ENCODE measurements at regions not wholly inside any gene's neighbourhood (a gene's known extent, or its start where the extent isn't known, plus 50 kb on each side); places are given as distances from the start of the nearest gene placed in this dataset.

- Histone ChIP-seq H3K36me3 (no peaks in the 10 kb centered on the region), H3K4me1 (peaks cover 3 to 16% (median 14%) of the 10 kb centered on the region in 4 donors), H3K4me3 (peak overlapping the region in 3 of 4 donors; percentile 27 to 47 (median 47)), H3K27me3 (no peaks in the 10 kb centered on the region), H3K27ac (peak overlapping the region in 2 of 4 donors; percentile 48 to 63), H3K9me3 (no peaks in the 10 kb centered on the region)
- WGBS, 2 donors, result 1 to 12% methylated on average over 13 to 31 of the region's 31 CpGs
- peak; percentile 54 to 91 for DNase-seq
- TF ChIP-seq CTCF (IDR thresholded peaks at IDR 0.05) (peak; percentile 78 to 89 (median 86)), POLR2A (IDR thresholded peaks at IDR 0.05) (no peak)
- peak; percentile 34 to 90 for ATAC-seq (ENCODE audit: low FRiP score in 2 of 2)
Observed at GRCh38 chrX:69285881-69286564, 120.8 kb upstream of the PJA1 start.

GRCh38 chrX:69285401-69285877, 120.2 kb upstream of the PJA1 start:
- DNase-seq (no peak), ATAC-seq (ENCODE audit: low FRiP score in 2 of 2) (peak in 1 of 2 donors; percentile 86)
- no peaks in the 10 kb centered on the region for H3K27me3 ChIP-seq
- no peaks in the 10 kb centered on the region for H3K36me3 ChIP-seq
- WGBS, 2 donors, result 36 to 48% methylated on average over 9 to 10 of the region's 10 CpGs
- TF ChIP-seq POLR2AphosphoS5 (IDR thresholded peaks at IDR 0.05), result no peak
- TF ChIP-seq POLR2A (IDR thresholded peaks at IDR 0.05), result no peak
- TF ChIP-seq EP300 (IDR thresholded peaks at IDR 0.05), result no peak
- no peak for TF ChIP-seq CTCF (IDR thresholded peaks at IDR 0.05)
- no peaks in the 10 kb centered on the region for H3K9me3 ChIP-seq
- peak overlapping the region in 3 of 4 donors; percentile 27 to 47 (median 47) for H3K4me3 ChIP-seq
- H3K27ac ChIP-seq, result peak overlapping the region in 2 of 4 donors; percentile 48 to 63
- H3K4me1 ChIP-seq, result peaks cover 3 to 19% (median 17%) of the 10 kb centered on the region in 4 donors

GRCh38 chrX:69284491-69284890, 119.2 kb upstream of the PJA1 start:
- Histone ChIP-seq H3K4me1 (peaks cover 3 to 25% (median 19%) of the 10 kb centered on the region in 4 donors), H3K27ac (peak overlapping the region in 1 of 4 donors; percentile 48), H3K9me3 (no peaks in the 10 kb centered on the region), H3K27me3 (no peaks in the 10 kb centered on the region), H3K4me3 (no peak overlapping the region), H3K36me3 (no peaks in the 10 kb centered on the region)
- TF ChIP-seq POLR2A (IDR thresholded peaks at IDR 0.05) (no peak), EP300 (IDR thresholded peaks at IDR 0.05) (no peak), POLR2AphosphoS5 (IDR thresholded peaks at IDR 0.05) (no peak), CTCF (IDR thresholded peaks at IDR 0.05) (no peak)
- ATAC-seq (ENCODE audit: low FRiP score in 2 of 2), result no peak
- 77 to 100% methylated on average over 3 to 8 of the region's 8 CpGs for WGBS, 2 donors
- no peak for DNase-seq

GRCh38 chrX:69282893-69283690, 117.8 kb upstream of the PJA1 start:
- Histone ChIP-seq H3K4me3 (no peak overlapping the region), H3K27me3 (no peaks in the 10 kb centered on the region), H3K36me3 (no peaks in the 10 kb centered on the region), H3K27ac (no peak overlapping the region), H3K9me3 (no peaks in the 10 kb centered on the region), H3K4me1 (peaks cover 3 to 32% (median 19%) of the 10 kb centered on the region in 4 donors)
- TF ChIP-seq EP300 (IDR thresholded peaks at IDR 0.05) (no peak), POLR2A (IDR thresholded peaks at IDR 0.05) (no peak), CTCF (IDR thresholded peaks at IDR 0.05) (no peak), POLR2AphosphoS5 (IDR thresholded peaks at IDR 0.05) (no peak)
- 72 to 86% methylated on average over 4 to 10 of the region's 10 CpGs for WGBS, 2 donors
- no peak for ATAC-seq (ENCODE audit: low FRiP score in 2 of 2)
- DNase-seq, result no peak

Data from upper lobe of left lung (tissue), 6 donors.